SK-N-SH (cell line): ENCODE measurements at regions not wholly inside any gene's neighbourhood (a gene's known extent, or its start where the extent isn't known, plus 50 kb on each side); places are given as distances from the start of the nearest gene placed in this dataset.

Experiments
- CTCF ChIA-PET: fragments of 300-600, 350-600 bp; formaldehyde crosslinking; extraction: SDS; loops from one replicate; lab custom pipeline; 2021; lab: Yijun Ruan, JAX
- POLR2A ChIA-PET: fragments of 350-600 bp; sonication (Branson Sonifier 250); formaldehyde crosslinking; extraction: SDS; loops from one replicate; lab custom pipeline; 2020; ENCODE audit warnings: antibody characterized with exemption, inconsistent platforms; lab: Yijun Ruan, JAX
- DNase-seq: peaks from one replicate; pipeline ENCODE4 v3.0.0; 2012
- H2AFZ ChIP-seq: fragments of 200-600 bp; sonication (generic); 2 replicates; pipeline ENCODE4 v1.8.1; 2016; ENCODE audit warnings: antibody characterized with exemption, mild to moderate bottlenecking, low read depth
- H3F3A ChIP-seq: fragments of 200-600 bp; sonication (generic); replicated peaks from 2 replicates; pipeline ENCODE3; 2016; ENCODE audit warnings: antibody characterized with exemption, mild to moderate bottlenecking; ENCODE audit not compliant: insufficient read depth
- H3K27ac ChIP-seq, 2 experiments: fragments of 200-500 bp in 1 of 2; fragments of 200-600 bp in 1 of 2; sonication (Bioruptor generic) in 1 of 2; sonication (generic), shearing (Covaris generic) in 1 of 2; 2 replicates each; pipeline versions ENCODE4 v1.5.1 to v1.6.1; 2014 to 2016; ENCODE audit warnings: low read depth in 2 of 2, inconsistent platforms in 1 of 2, low read length in 1 of 2, mild to moderate bottlenecking in 1 of 2, mixed read lengths in 1 of 2
- H3K27me3 ChIP-seq: fragments of 200-600 bp; sonication (generic), shearing (Covaris generic); 2 replicates; pipeline ENCODE4 v1.6.1; 2016; ENCODE audit warnings: mixed run types; ENCODE audit not compliant: insufficient read depth
- H3K36me3 ChIP-seq, 2 experiments: fragments of 200-500 bp in 1 of 2; fragments of 200-600 bp in 1 of 2; sonication (Bioruptor generic) in 1 of 2; sonication (generic) in 1 of 2; replicated peaks in 1 of 2; 2 replicates each; pipeline versions ENCODE3 to v1.5.1; 2014 to 2016; ENCODE audit warnings: low read length in 1 of 2, mild to moderate bottlenecking in 1 of 2; ENCODE audit not compliant: insufficient read depth in 2 of 2, control insufficient read depth in 1 of 2
- H3K4me1 ChIP-seq, 2 experiments: fragments of 200-500 bp in 1 of 2; fragments of 200-600 bp in 1 of 2; sonication (Bioruptor generic) in 1 of 2; sonication (generic), shearing (Covaris generic) in 1 of 2; 2 replicates each; pipeline versions ENCODE4 v1.5.1 to v1.6.1; 2014 to 2016; ENCODE audit warnings: low read depth in 1 of 2, low read length in 1 of 2, mixed run types in 1 of 2; ENCODE audit not compliant: insufficient read depth in 2 of 2, control insufficient read depth in 1 of 2
- H3K4me2 ChIP-seq: fragments of 200-600 bp; sonication (generic), shearing (Covaris generic); 2 replicates; pipeline ENCODE4 v1.6.1; 2017; ENCODE audit warnings: mixed run types
- H3K4me3 ChIP-seq, 2 experiments: fragments of 200-500 bp in 1 of 2; fragments of 200-600 bp in 1 of 2; sonication (Bioruptor generic) in 1 of 2; sonication (generic), shearing (Covaris generic) in 1 of 2; 2 replicates each; pipeline versions ENCODE4 v1.5.1 to v1.8.1; 2014 to 2016; ENCODE audit warnings: low read depth in 2 of 2, inconsistent platforms in 1 of 2, low read length in 1 of 2, mild to moderate bottlenecking in 1 of 2, mixed read lengths in 1 of 2, moderate library complexity in 1 of 2
- H3K79me2 ChIP-seq: fragments of 200-600 bp; sonication (generic); 2 replicates; pipeline ENCODE4 v1.8.1; 2017; ENCODE audit warnings: mild to moderate bottlenecking; ENCODE audit not compliant: insufficient read depth
- H3K9ac ChIP-seq: fragments of 200-600 bp; sonication (generic); 2 replicates; pipeline ENCODE4 v1.6.1; 2017; ENCODE audit warnings: mixed run types
- H3K9me2 ChIP-seq: fragments of 200-600 bp; sonication (generic); 2 replicates; pipeline ENCODE4 v1.6.1; 2017; ENCODE audit warnings: mixed run types
- H3K9me3 ChIP-seq: fragments of 200-600 bp; sonication (generic); 2 replicates; pipeline ENCODE4 v1.6.1; 2017; ENCODE audit warnings: mixed run types, mild to moderate bottlenecking, moderate library complexity
- H4K20me1 ChIP-seq: fragments of 200-600 bp; sonication (generic); 2 replicates; pipeline ENCODE4 v1.6.1; 2017; ENCODE audit warnings: mild to moderate bottlenecking, mixed run types; ENCODE audit not compliant: insufficient read depth
- CHD2 ChIP-seq: fragments of 150-350 bp; IDR thresholded peaks from 2 replicates; pipeline ENCODE4 v1.6.1; 2018; ENCODE audit warnings: low read length; ENCODE audit not compliant: partially characterized antibody
- CTCF ChIP-seq: fragments of 200-600 bp; sonication (generic); IDR thresholded peaks from 2 replicates; pipeline ENCODE4 v1.6.1; 2017; ENCODE audit warnings: antibody characterized with exemption, mild to moderate bottlenecking, moderate library complexity
- FOSL2 ChIP-seq: IDR thresholded peaks from 2 replicates; pipeline ENCODE4 v1.4.0; 2012; ENCODE audit warnings: low read depth, mild to moderate bottlenecking, moderate library complexity, borderline replicate concordance
- FOXJ3 ChIP-seq: sonication (generic); formaldehyde crosslinking; IDR thresholded peaks from 2 replicates; pipeline ENCODE4 v1.5.1; 2020; ENCODE audit warnings: mild to moderate bottlenecking, missing genetic modification reagents
- GABPA ChIP-seq: IDR thresholded peaks from 2 replicates; pipeline ENCODE4 v1.4.0; 2012; ENCODE audit warnings: low read depth, mild to moderate bottlenecking
- MAX ChIP-seq: IDR thresholded peaks from 2 replicates; pipeline ENCODE4 v1.4.0; 2012; ENCODE audit warnings: low read depth
- NFIC ChIP-seq: IDR thresholded peaks from 2 replicates; pipeline ENCODE4 v1.4.0; 2012; ENCODE audit warnings: borderline replicate concordance
- NRF1 ChIP-seq: IDR thresholded peaks from 2 replicates; pipeline ENCODE4 v1.6.1; 2012; ENCODE audit warnings: low read depth, mild to moderate bottlenecking, low read length
- PBX3 ChIP-seq: IDR thresholded peaks from 2 replicates; pipeline ENCODE4; 2012
- POLR2AphosphoS5 ChIP-seq: IDR thresholded peaks from 2 replicates; pipeline ENCODE4 v1.6.1; 2012; ENCODE audit warnings: low read depth, low read length
- RAD21 ChIP-seq: IDR thresholded peaks from 2 replicates; pipeline ENCODE4 v1.6.1; 2012; ENCODE audit warnings: mild to moderate bottlenecking, low read length
- RCOR1 ChIP-seq: fragments of 150-350 bp; IDR thresholded peaks from 2 replicates; pipeline ENCODE4 v1.6.1; 2017; ENCODE audit warnings: antibody characterized with exemption, low read length
- RFX5 ChIP-seq: IDR thresholded peaks from 2 replicates; pipeline ENCODE4 v1.6.1; 2012; ENCODE audit warnings: mild to moderate bottlenecking, improper control_type of control experiment, low read length
- SIN3A ChIP-seq: IDR thresholded peaks from 2 replicates; pipeline ENCODE4 v1.6.1; 2012; ENCODE audit warnings: low read depth, mild to moderate bottlenecking, low read length, moderate library complexity, borderline replicate concordance
- SMC3 ChIP-seq: IDR thresholded peaks from 2 replicates; pipeline ENCODE4 v1.6.1; 2012; ENCODE audit warnings: low read depth, low read length, improper control_type of control experiment
- TAF1 ChIP-seq: IDR thresholded peaks from 2 replicates; pipeline ENCODE4 v1.6.1; 2012; ENCODE audit warnings: low read depth, mild to moderate bottlenecking, low read length, moderate library complexity, borderline replicate concordance
- TCF12 ChIP-seq: IDR thresholded peaks from 2 replicates; pipeline ENCODE4 v1.4.0; 2012
- USF1 ChIP-seq: IDR thresholded peaks from 2 replicates; pipeline ENCODE4 v1.4.0; 2012; ENCODE audit warnings: low read depth, borderline replicate concordance
- WGBS: methylation state at CpG from one replicate; pipeline ENCODE4 v1.1.6; 2017; ENCODE audit warnings: low lambda C conversion rate; 5-methylcytosine and 5-hydroxymethylcytosine counted together

GRCh38 chr21:20730441-20730840 lies 267.8 kb upstream of the NCAM2 start:
- 14% methylated on average over 6 of the region's 6 CpGs for WGBS
- no peak overlapping the region for H3K4me3 ChIP-seq

More at GRCh38 chr21:20730441-20730840, 267.8 kb upstream of the NCAM2 start:
- ChIA-PET POLR2A (no interaction called here), CTCF (interaction anchor here (1.0 kb wide), 1 partner anchor 9 kb away, joined by 3 read pairs; no protein-coding TSS in a partner anchor)
- no peaks in the 10 kb centered on the region for H3K9me2 ChIP-seq
- no peaks in the 10 kb centered on the region for H3K9me3 ChIP-seq
- TF ChIP-seq RFX5 (no peak), CTCF (no peak), RAD21 (no peak), SIN3A (no peak), USF1 (no peak), PBX3 (no peak), GABPA (no peak), FOSL2 (no peak), TCF12 (no peak), FOXJ3 (CRISPR knock-in tag) (no peak), NFIC (no peak), NRF1 (no peak), MAX (no peak), TAF1 (no peak), SMC3 (no peak), RCOR1 (no peak), CHD2 (no peak), POLR2AphosphoS5 (no peak)
- no peak for DNase-seq
- no peaks in the 10 kb centered on the region for H3F3A ChIP-seq
- H3K79me2 ChIP-seq = no peaks in the 10 kb centered on the region
- H3K27me3 ChIP-seq = no peaks in the 10 kb centered on the region
- H2AFZ ChIP-seq = no peak overlapping the region
- no peak overlapping the region for H3K27ac ChIP-seq
- no peak overlapping the region for H3K4me2 ChIP-seq
- no peaks in the 10 kb centered on the region for H4K20me1 ChIP-seq
- H3K36me3 ChIP-seq = no peaks in the 10 kb centered on the region
- H3K4me1 ChIP-seq = no peaks in the 10 kb centered on the region
- no peak overlapping the region for H3K9ac ChIP-seq
